ENCODE measurements at regions not wholly inside any gene's neighbourhood (a gene's known extent, or its start where the extent isn't known, plus 50 kb on each side); places are given as distances from the start of the nearest gene placed in this dataset.

DNA sequence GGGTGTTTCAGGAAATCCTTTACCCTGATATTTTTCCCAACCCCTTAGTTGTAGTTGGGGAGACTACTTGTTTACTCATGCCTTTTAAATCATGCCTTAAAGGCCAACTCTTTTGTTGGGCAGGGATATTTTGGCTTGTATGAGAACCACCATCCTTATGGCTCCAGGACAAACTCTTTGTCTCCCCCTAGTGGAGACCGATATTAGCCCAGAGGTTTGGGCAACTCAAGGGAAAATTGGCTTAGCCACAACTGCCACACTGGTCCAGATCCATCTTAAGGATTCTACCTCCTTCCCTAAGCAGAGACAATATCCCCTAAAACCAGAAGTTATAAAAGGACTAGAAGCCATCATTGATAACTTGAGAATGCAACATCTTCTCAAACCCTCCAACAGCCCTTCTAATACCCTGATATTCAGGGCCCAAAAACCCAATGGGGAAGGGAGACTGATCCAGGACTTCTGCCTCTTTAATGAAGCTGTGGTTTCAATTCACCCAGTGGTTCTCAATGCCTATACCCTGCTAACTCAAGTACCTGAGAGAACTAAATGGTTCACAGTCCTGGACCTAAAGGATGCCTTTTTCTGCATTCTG lies 100.9 kb upstream of the HCN1 start:
- H3K27me3 ChIP-seq (ENCODE audit: control insufficient read depth in 1 of 2, insufficient read depth in 2 of 2, low read length in 2 of 2) = no peaks in the 10 kb centered on the region
- no peak overlapping the region for H2AFZ ChIP-seq (ENCODE audit: low read length)
- peaks cover 89% of the 10 kb centered on the region for H3K9me3 ChIP-seq (ENCODE audit: low read length)
- FAIRE-seq (no peak), DNase-seq (ENCODE audit: low spot score) (no peak), ATAC-seq (no peak)
- no peak overlapping the region for H3K27ac ChIP-seq (ENCODE audit: extremely low read length, insufficient read depth, low read length)
- BruUV-seq (replicated peaks) = no TSS peak
- H3K4me2 ChIP-seq (ENCODE audit: low read depth, low read length) = no peak overlapping the region
- WGBS (ENCODE audit: low lambda C conversion rate) = 0% methylated on average over 1 of the region's 1 CpG
- CTCF ChIA-PET (ENCODE audit: low intra/inter-chr PET ratio, low total read pairs) = no interaction called here
- no peaks in the 10 kb centered on the region for H3K79me2 ChIP-seq (ENCODE audit: insufficient read depth, low read length)
- no peaks in the 10 kb centered on the region for H4K20me1 ChIP-seq (ENCODE audit: insufficient read depth, low read length)
- in situ Hi-C loops (cut with HindIII; ENCODE audit: extremely low pct_ligation_motif_present, low pct_unique_long_range_greater_than_20kb) = no loop called here
- POLR2A ChIA-PET = no interaction called here
- intact Hi-C loops (cut with micrococcal nuclease; ENCODE audit: unreplicated experiment) = no loop called here
- no peaks in the 10 kb centered on the region for H3K4me1 ChIP-seq (ENCODE audit: insufficient read depth, low read length)
- no peak overlapping the region for H3K9ac ChIP-seq (ENCODE audit: insufficient read depth, low read depth, low read length)
- no peaks in the 10 kb centered on the region for H3K36me3 ChIP-seq (replicated peaks in 1 of 2; ENCODE audit: control insufficient read depth in 1 of 2, insufficient read depth in 2 of 2, low read length in 2 of 2)
- H3K4me3 ChIP-seq (replicated peaks in 1 of 3; ENCODE audit: insufficient read depth in 1 of 3, low read depth in 2 of 3, low read length in 3 of 3) = no peak overlapping the region
- TF ChIP-seq MTA3 (CRISPR knock-in tag; IDR thresholded peaks at IDR 0.05) = no peak
- no peak for TF ChIP-seq CENPBD1 (CRISPR knock-in tag; IDR thresholded peaks at IDR 0.05; ENCODE audit: borderline replicate concordance, low read depth)
- TF ChIP-seq ZHX2 (IDR thresholded peaks at IDR 0.05; ENCODE audit: low read depth) = no peak
- no peak for TF ChIP-seq ZHX2 (CRISPR knock-in tag; IDR thresholded peaks at IDR 0.05; ENCODE audit: borderline replicate concordance)
- no peak for TF ChIP-seq SYNCRIP (IDR thresholded peaks at IDR 0.05; ENCODE audit: insufficient read depth, low read depth, low read length)
- no peak for TF ChIP-seq NCOA1 (CRISPR knock-in tag; IDR thresholded peaks at IDR 0.05)
- TF ChIP-seq HIVEP1 (CRISPR knock-in tag; IDR thresholded peaks at IDR 0.05) = no peak
- no peak for TF ChIP-seq ZNF672 (CRISPR knock-in tag; IDR thresholded peaks at IDR 0.05)
- TF ChIP-seq, protein P1, sequence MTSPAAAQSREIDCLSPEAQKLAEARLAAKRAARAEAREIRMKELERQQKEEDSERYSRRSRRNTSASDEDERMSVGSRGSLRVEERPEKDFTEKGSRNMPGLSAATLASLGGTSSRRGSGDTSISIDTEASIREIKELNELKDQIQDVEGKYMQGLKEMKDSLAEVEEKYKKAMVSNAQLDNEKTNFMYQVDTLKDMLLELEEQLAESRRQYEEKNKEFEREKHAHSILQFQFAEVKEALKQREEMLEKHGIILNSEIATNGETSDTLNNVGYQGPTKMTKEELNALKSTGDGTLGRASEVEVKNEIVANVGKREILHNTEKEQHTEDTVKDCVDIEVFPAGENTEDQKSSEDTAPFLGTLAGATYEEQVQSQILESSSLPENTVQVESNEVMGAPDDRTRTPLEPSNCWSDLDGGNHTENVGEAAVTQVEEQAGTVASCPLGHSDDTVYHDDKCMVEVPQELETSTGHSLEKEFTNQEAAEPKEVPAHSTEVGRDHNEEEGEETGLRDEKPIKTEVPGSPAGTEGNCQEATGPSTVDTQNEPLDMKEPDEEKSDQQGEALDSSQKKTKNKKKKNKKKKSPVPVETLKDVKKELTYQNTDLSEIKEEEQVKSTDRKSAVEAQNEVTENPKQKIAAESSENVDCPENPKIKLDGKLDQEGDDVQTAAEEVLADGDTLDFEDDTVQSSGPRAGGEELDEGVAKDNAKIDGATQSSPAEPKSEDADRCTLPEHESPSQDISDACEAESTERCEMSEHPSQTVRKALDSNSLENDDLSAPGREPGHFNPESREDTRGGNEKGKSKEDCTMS (CRISPR knock-in tag; conservative IDR thresholded peaks at IDR 0.05) = no peak
- no peak for TF ChIP-seq ZNF180 (CRISPR knock-in tag; IDR thresholded peaks at IDR 0.05; ENCODE audit: borderline replicate concordance, low read depth)
- no peak for TF ChIP-seq RARG (CRISPR knock-in tag; IDR thresholded peaks at IDR 0.05; ENCODE audit: low read depth)
- no peak for TF ChIP-seq ZNF513 (CRISPR knock-in tag; conservative IDR thresholded peaks at IDR 0.05)

All from HepG2 (cell line).